GM12872 (cell line): ENCODE measurements at regions not wholly inside any gene's neighbourhood (a gene's known extent, or its start where the extent isn't known, plus 50 kb on each side); places are given as distances from the start of the nearest gene placed in this dataset.
A peak's percentile ranks its signal among the peaks of the same experiment; 100 is the strongest.

Source experiments
- TF ChIP-seq, protein P1 (sequence below): IDR thresholded peaks from 3 replicates; pipeline ENCODE4 v1.5.1; 2011; ENCODE audit warnings: low read depth, mild to moderate bottlenecking, low read length, moderate library complexity; ENCODE audit not compliant: insufficient read depth

DNA sequence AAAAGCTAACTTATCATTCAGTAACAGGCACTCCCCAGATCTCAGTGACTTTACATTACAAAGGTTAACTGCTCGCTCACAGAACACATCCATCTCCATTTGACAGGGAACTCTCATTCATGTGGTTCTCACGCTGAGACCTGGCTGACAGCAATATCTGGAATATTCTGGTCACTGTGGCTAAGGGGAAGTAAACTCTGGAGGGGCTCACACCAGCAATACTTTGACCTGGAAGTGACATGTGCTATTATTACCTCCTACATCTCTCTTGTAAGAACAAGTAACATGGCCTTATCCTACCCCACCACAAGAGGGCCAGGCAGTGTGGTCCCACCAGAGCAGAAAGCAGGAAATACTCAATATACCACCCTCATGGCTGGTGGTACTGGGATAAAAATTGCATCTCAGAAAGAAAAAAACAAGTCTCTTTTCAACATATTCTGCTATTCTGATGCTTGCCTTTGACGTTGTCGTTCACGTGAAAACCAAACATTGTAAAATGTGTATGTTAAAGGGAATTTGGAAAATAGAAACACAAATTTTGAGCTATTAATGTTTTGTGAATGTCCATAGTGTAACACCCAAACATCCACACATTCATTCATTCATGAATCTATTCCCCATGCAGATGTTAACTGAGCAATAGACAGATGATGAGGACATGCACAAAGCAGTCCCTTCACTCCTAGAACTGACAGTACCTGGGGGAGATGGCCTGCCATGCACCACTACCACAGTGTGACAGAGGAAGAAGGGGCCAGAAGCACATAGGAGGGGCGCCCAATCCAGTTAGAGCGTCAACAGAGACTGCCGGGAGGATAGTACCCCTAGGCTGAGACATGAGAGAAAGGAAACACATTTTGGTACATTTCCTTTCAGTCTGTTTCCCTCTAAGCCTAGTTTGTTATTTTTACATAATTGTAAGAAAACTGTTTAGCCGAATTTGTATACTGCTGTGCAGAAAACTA, 166.0 kb upstream of the SP4 start:
- TF ChIP-seq, protein P1, sequence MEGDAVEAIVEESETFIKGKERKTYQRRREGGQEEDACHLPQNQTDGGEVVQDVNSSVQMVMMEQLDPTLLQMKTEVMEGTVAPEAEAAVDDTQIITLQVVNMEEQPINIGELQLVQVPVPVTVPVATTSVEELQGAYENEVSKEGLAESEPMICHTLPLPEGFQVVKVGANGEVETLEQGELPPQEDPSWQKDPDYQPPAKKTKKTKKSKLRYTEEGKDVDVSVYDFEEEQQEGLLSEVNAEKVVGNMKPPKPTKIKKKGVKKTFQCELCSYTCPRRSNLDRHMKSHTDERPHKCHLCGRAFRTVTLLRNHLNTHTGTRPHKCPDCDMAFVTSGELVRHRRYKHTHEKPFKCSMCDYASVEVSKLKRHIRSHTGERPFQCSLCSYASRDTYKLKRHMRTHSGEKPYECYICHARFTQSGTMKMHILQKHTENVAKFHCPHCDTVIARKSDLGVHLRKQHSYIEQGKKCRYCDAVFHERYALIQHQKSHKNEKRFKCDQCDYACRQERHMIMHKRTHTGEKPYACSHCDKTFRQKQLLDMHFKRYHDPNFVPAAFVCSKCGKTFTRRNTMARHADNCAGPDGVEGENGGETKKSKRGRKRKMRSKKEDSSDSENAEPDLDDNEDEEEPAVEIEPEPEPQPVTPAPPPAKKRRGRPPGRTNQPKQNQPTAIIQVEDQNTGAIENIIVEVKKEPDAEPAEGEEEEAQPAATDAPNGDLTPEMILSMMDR, result peak; percentile 66

DNA sequence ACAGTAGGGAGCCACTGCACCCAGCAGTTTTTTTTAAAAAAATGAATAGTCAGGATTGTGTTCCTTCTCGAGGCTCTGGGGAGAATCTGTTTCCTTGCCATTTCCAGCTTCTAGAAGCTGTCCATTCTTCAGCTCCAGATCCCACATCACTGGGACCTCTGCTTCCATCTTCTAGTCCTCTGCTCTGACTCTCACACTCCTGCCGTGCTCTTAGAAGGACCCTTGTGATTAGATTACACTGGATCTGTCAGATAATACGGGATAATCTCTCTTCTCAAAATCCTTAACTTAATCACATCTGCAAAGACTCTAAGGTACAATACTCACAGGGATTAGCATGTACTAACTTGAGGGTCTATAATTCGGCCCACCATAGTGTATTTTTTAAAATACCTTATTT, 158.9 kb upstream of the SP4 start:
- TF ChIP-seq, protein P1, result no peak

DNA sequence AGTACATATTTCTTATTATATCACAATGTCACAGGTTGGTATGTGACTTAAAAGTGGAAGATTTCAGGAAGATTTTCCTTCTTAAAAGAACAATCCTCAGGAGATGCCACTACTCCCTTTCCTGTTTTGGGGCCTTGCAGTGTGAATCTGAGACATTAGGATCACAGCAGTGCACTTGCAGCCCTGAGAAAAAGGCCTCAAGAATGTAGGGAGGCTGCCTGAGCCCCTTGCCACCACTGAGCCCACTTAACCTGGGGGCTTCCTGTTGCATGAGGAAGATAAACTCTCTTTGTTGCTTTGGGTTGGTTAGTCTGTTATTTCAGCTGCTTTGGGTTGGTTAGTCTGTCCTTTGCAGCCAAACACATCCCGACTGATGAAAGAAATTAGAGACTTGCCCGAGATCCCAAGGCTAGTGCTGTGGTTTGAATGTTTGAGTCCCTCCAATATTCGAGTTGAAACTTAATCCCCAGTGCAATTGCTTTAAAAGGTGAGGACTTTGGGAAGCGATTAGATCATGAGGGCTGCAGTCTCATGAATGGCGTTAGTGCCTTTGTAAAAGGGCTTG, 151.3 kb upstream of the SP4 start:
- TF ChIP-seq, protein P1, result no peak

DNA sequence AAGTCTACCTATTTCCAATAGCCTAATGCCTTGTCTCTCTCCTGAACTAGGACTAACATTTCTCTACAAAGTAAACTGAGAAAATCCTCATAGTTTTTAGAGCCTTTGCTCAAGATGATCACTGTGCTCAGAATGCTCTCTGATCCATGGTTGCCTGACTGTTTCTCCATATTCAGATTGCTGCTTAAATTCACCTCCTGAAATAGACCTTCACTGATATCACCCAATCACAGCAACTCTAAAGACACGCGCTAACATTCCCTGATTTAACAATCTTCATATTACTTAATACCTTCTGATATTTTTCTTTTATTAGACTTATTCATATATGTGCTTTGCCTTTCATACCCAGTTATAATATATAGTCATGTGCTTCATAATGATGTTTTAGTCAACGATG, 148.9 kb upstream of the SP4 start:
- TF ChIP-seq, protein P1, result no peak

DNA sequence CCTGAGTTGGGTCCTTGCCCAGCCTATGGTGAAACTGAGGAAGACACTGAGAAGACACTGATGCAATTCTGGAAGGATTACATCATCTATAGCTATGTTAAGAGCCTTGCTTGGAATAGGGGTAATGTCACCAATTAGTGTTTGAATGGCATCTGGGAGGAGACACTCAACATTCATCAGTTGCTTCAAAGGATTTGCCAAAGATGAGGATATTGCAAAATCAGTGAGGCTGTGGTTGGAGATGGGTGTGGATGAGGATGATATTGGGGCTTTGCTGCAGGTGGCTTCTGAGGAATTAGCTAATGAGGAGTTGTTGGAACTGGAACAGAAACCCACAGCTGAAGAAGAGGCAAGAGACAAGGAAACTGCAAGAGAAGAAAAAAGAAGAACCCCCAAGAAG, 146.7 kb upstream of the SP4 start:
- TF ChIP-seq, protein P1, result no peak

DNA sequence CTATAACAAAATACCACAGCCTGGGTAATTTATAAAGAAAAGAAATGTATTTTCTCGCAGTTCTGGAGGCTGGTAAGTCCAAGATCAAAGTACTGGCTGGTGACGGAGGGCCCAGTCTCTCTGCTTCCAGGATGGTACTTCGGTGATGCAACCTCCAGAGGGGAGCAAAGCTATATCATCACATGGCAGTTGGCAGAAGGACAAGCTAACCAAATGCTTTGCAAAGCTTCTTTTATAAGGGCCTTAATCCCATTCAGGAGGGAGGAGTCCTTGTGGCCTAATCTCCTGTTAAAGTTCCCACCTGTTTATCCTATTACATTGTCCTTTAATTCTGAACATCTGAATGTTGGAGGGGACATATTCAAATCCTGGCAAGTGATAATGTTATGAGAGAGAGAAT, 134.1 kb upstream of the SP4 start:
- TF ChIP-seq, protein P1, result no peak

DNA sequence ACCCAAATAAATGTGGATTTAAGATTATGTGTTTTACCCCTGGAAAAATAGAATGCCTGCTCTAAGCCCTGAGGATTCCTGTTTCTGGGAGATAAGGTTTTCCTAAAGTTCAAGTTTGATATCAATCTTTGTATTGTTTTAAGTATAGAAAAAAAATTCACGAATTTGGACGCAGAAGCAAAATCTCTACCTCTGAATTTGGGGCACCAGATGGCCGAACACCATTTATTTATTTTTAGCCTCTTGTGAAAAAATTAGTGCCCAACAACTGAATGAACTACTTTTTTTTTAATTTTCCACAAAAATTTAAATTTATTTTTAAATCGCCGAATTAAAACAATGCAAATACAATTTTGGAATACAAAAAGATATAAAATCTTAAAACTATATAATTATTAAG, 128.1 kb upstream of the SP4 start:
- TF ChIP-seq, protein P1, result no peak
